K562 (cell line): ENCODE measurements at regions not wholly inside any gene's neighbourhood (a gene's known extent, or its start where the extent isn't known, plus 50 kb on each side); places are given as distances from the start of the nearest gene placed in this dataset.

Experiments used
- BHLHE40 ChIP-seq: IDR thresholded peaks from 2 replicates; pipeline ENCODE4 v1.6.1; 2011; ENCODE audit warnings: low read length, improper control_type of control experiment
- BRD9 ChIP-seq: fragments of 450-650 bp; IDR thresholded peaks from 2 replicates; pipeline ENCODE4 v1.6.1; 2018; ENCODE audit warnings: low read depth; ENCODE audit not compliant: partially characterized antibody
- E2F6 ChIP-seq, 2 experiments: IDR thresholded peaks; 2 replicates each; pipeline ENCODE4 v1.6.1; 2011; ENCODE audit warnings: borderline replicate concordance in 1 of 2, control low read depth in 1 of 2, low read depth in 1 of 2, low read length in 1 of 2, mild to moderate bottlenecking in 1 of 2, mixed read lengths in 1 of 2, moderate library complexity in 1 of 2; ENCODE audit not compliant: insufficient read depth in 1 of 2, insufficient read length in 1 of 2, poor library complexity in 1 of 2, severe bottlenecking in 1 of 2; ENCODE audit errors: extremely low read depth in 1 of 2
- ELF2 ChIP-seq: fragments of 250-450 bp; sonication (Bioruptor Pico); IDR thresholded peaks from 2 replicates; pipeline ENCODE4 v1.5.0; 2021; ENCODE audit warnings: mild to moderate bottlenecking
- ETV5 ChIP-seq: sonication (generic); formaldehyde crosslinking; IDR thresholded peaks from 2 replicates; pipeline ENCODE4 v1.4.0; 2020; ENCODE audit warnings: low read depth, mild to moderate bottlenecking, missing genetic modification reagents
- FOS ChIP-seq: IDR thresholded peaks from 3 replicates; pipeline ENCODE4 v1.6.1; 2011; ENCODE audit not compliant: insufficient read length; ENCODE audit errors: extremely low read depth
- FOXK2 ChIP-seq, 2 experiments: fragments of 450-650 bp; IDR thresholded peaks in 1 of 2; conservative IDR thresholded peaks in 1 of 2; 2 replicates each; pipeline ENCODE4 v1.6.1; 2016; ENCODE audit warnings: low read depth in 2 of 2, mild to moderate bottlenecking in 1 of 2
- JUN ChIP-seq, 2 experiments: sonication (generic) in 1 of 2; formaldehyde crosslinking in 1 of 2; IDR thresholded peaks; 2 replicates each; pipeline versions ENCODE4 v1.6.1 to v1.8.0; 2012 to 2022; ENCODE audit warnings: borderline replicate concordance in 2 of 2, mild to moderate bottlenecking in 2 of 2, improper control_type of control experiment in 1 of 2, low read depth in 1 of 2, low read length in 1 of 2, missing genetic modification reagents in 1 of 2
- MAFF ChIP-seq: IDR thresholded peaks from 2 replicates; pipeline ENCODE4 v1.6.1; 2012; ENCODE audit warnings: low read length, improper control_type of control experiment
- MLLT1 ChIP-seq, 2 experiments: fragments of 450-650 bp; IDR thresholded peaks; 2 replicates each; pipeline ENCODE4 v1.6.1; 2016
- NCOA2 ChIP-seq, 2 experiments: fragments of 450-650 bp; IDR thresholded peaks; 2 replicates each; pipeline ENCODE4 v1.6.1; 2018; ENCODE audit warnings: mild to moderate bottlenecking in 2 of 2, moderate library complexity in 1 of 2; ENCODE audit not compliant: partially characterized antibody in 2 of 2
- RBM14 ChIP-seq: fragments of 200-400 bp; formaldehyde crosslinking; IDR thresholded peaks from 2 replicates; pipeline ENCODE4 v1.6.1; 2018; ENCODE audit warnings: low read depth, mild to moderate bottlenecking, low read length, moderate library complexity, borderline replicate concordance; ENCODE audit not compliant: insufficient read depth
- RFX5 ChIP-seq: IDR thresholded peaks from 2 replicates; pipeline ENCODE4 v1.6.1; 2011; ENCODE audit warnings: low read depth, mild to moderate bottlenecking, improper control_type of control experiment, low read length
- SIN3B ChIP-seq: fragments of 450-650 bp; IDR thresholded peaks from 2 replicates; pipeline ENCODE4 v1.6.1; 2017; ENCODE audit warnings: low read depth, mild to moderate bottlenecking, moderate library complexity
- TEAD2 ChIP-seq: fragments of 450-650 bp; IDR thresholded peaks from 2 replicates; pipeline ENCODE4 v1.6.1; 2016; ENCODE audit warnings: missing genetic modification characterization, control low read depth, missing compliant biosample characterization
- ZFP1 ChIP-seq: fragments of 450-650 bp; formaldehyde crosslinking; IDR thresholded peaks from 2 replicates; pipeline ENCODE4 v1.4.0; 2020; ENCODE audit warnings: mild to moderate bottlenecking, mixed read lengths
- ZHX1 ChIP-seq: fragments of 150-350 bp; conservative IDR thresholded peaks from 2 replicates; pipeline ENCODE4 v1.6.1; 2014; ENCODE audit warnings: low read length
- ZNF592 ChIP-seq: fragments of 450-650 bp; IDR thresholded peaks from 2 replicates; pipeline ENCODE4 v1.6.1; 2017; ENCODE audit warnings: antibody characterized with exemption, mild to moderate bottlenecking

- TF ChIP-seq FOXK2 (conservative IDR thresholded peaks at IDR 0.05 in 1 of 2, IDR thresholded peaks at IDR 0.05 in 1 of 2; ENCODE audit: low read depth in 2 of 2): peak in 1 of 2 experiments; percentile 44; a peak in 1 of 4 replicates
- TF ChIP-seq MAFF: peak; percentile 9; the same call in 1 of the 2 replicates
- TF ChIP-seq ELF2 (CRISPR knock-in tag): no peak
- TF ChIP-seq JUN (IDR thresholded peaks at IDR 0.05; ENCODE audit: borderline replicate concordance, low read depth, low read length): 0 out of 2 replicates have a peak, but pooled peaks have one; percentile 20
- TF ChIP-seq JUN (CRISPR knock-in tag; IDR thresholded peaks at IDR 0.05; ENCODE audit: borderline replicate concordance): no peak
- TF ChIP-seq NCOA2 (IDR thresholded peaks at IDR 0.05; ENCODE audit: partially characterized antibody in 2 of 2): no peak
- TF ChIP-seq ZFP1 (CRISPR knock-in tag): no peak
- peak; percentile 33 for TF ChIP-seq BRD9
- no peak for TF ChIP-seq RBM14
- TF ChIP-seq TEAD2 (tag): no peak
- no peak for TF ChIP-seq BHLHE40
- no peak for TF ChIP-seq RFX5
- 0 out of 2 replicates have a peak, but pooled peaks have one; percentile 58 for TF ChIP-seq ETV5 (CRISPR knock-in tag)
- TF ChIP-seq MLLT1 (IDR thresholded peaks at IDR 0.05): peak in 1 of 2 experiments; percentile 33; a peak in 1 of 4 replicates
- TF ChIP-seq SIN3B: no peak
- peak; percentile 55 to 75 for TF ChIP-seq E2F6 (IDR thresholded peaks at IDR 0.05; ENCODE audit: borderline replicate concordance in 1 of 2, extremely low read depth in 1 of 2, insufficient read depth in 1 of 2, insufficient read length in 1 of 2, low read depth in 1 of 2, low read length in 1 of 2, poor library complexity in 1 of 2, severe bottlenecking in 1 of 2)
- TF ChIP-seq FOS: peak; percentile 5
- TF ChIP-seq ZHX1: no peak
- TF ChIP-seq ZNF592: peak; percentile 95
Measured at GRCh38 chr3:153023896-153024295, 138.1 kb upstream of the RAP2B start (continued).
